Loucy (cell line): ENCODE measurements at regions not wholly inside any gene's neighbourhood (a gene's known extent, or its start where the extent isn't known, plus 50 kb on each side); places are given as distances from the start of the nearest gene placed in this dataset.

Experiments
- H2AFZ ChIP-seq: fragments of 200-600 bp; sonication (generic); 2 replicates; pipeline ENCODE4 v1.6.0; 2016; ENCODE audit warnings: antibody characterized with exemption, mild to moderate bottlenecking, low read length, moderate library complexity
- H3F3A ChIP-seq: fragments of 200-600 bp; 2 replicates; pipeline ENCODE4 v1.6.0; 2016; ENCODE audit warnings: antibody characterized with exemption, low read depth, mild to moderate bottlenecking
- H3K27me3 ChIP-seq: fragments of 200-600 bp; sonication (generic); 2 replicates; pipeline ENCODE4 v1.6.1; 2014; ENCODE audit warnings: low read length, mild to moderate bottlenecking; ENCODE audit not compliant: insufficient read depth, poor library complexity, severe bottlenecking
- H3K36me3 ChIP-seq: fragments of 200-600 bp; sonication (generic); 2 replicates; pipeline ENCODE4 v1.6.1; 2016; ENCODE audit warnings: low read length; ENCODE audit not compliant: insufficient read depth
- H3K4me1 ChIP-seq: fragments of 200-600 bp; sonication (generic); 2 replicates; pipeline ENCODE4 v1.5.1; 2014; ENCODE audit warnings: low read length, mild to moderate bottlenecking; ENCODE audit not compliant: insufficient read depth, poor library complexity, severe bottlenecking
- H3K4me2 ChIP-seq: fragments of 200-600 bp; sonication (generic); 2 replicates; pipeline ENCODE4 v1.6.0; 2014; ENCODE audit warnings: antibody characterized with exemption, low read length, low read depth, mild to moderate bottlenecking; ENCODE audit not compliant: poor library complexity, severe bottlenecking
- H3K4me3 ChIP-seq: fragments of 200-600 bp; sonication (generic); 2 replicates; pipeline ENCODE4 v1.5.1; 2014; ENCODE audit warnings: low read length, mild to moderate bottlenecking, mixed read lengths; ENCODE audit not compliant: poor library complexity, severe bottlenecking
- H3K79me2 ChIP-seq: fragments of 200-600 bp; sonication (generic); 2 replicates; pipeline ENCODE4 v1.6.1; 2014; ENCODE audit warnings: low read length; ENCODE audit not compliant: insufficient read depth
- H3K9ac ChIP-seq: fragments of 200-600 bp; sonication (generic); 2 replicates; pipeline ENCODE4 v1.6.0; 2014; ENCODE audit warnings: mild to moderate bottlenecking, low read depth, low read length, moderate library complexity; ENCODE audit not compliant: poor library complexity, severe bottlenecking
- H3K9me2 ChIP-seq: fragments of 200-600 bp; sonication (generic); replicated peaks from 2 replicates; pipeline ENCODE4 v1.6.1; 2016; ENCODE audit warnings: low read depth, low read length, mixed read lengths
- H3K9me3 ChIP-seq: fragments of 200-600 bp; sonication (generic); 2 replicates; pipeline ENCODE4 v1.6.1; 2014; ENCODE audit warnings: mild to moderate bottlenecking, antibody characterized with exemption, low read length, low read depth; ENCODE audit not compliant: insufficient read depth
- H4K20me1 ChIP-seq: fragments of 200-600 bp; sonication (generic); 2 replicates; pipeline ENCODE4 v1.6.0; 2014; ENCODE audit warnings: antibody characterized with exemption, low read length, mild to moderate bottlenecking; ENCODE audit not compliant: insufficient read depth, poor library complexity, severe bottlenecking
- CTCF ChIP-seq: fragments of 200-600 bp; sonication (generic); conservative IDR thresholded peaks from 2 replicates; pipeline ENCODE4 v1.5.1; 2014; ENCODE audit warnings: mild to moderate bottlenecking, antibody characterized with exemption, low read length
- EZH2phosphoT487 ChIP-seq: fragments of 200-600 bp; IDR thresholded peaks from 2 replicates; pipeline ENCODE4 v1.6.1; 2018; ENCODE audit warnings: antibody characterized with exemption, mild to moderate bottlenecking, moderate library complexity, borderline replicate concordance

- Histone ChIP-seq H3K4me2 (no peak overlapping the region), H3K9me2 (no peaks in the 10 kb centered on the region), H4K20me1 (no peaks in the 10 kb centered on the region), H3F3A (no peaks in the 10 kb centered on the region), H3K36me3 (no peaks in the 10 kb centered on the region), H3K79me2 (no peaks in the 10 kb centered on the region), H3K27me3 (no peaks in the 10 kb centered on the region), H3K9me3 (no peaks in the 10 kb centered on the region), H3K4me1 (peaks cover 8% of the 10 kb centered on the region), H3K4me3 (no peak overlapping the region), H2AFZ (no peak overlapping the region), H3K9ac (no peak overlapping the region)
- no peak for TF ChIP-seq EZH2phosphoT487
Measured at GRCh38 chr1:226495716-226496115, 52.8 kb upstream of the STUM start.

- no peaks in the 10 kb centered on the region for H3K4me1 ChIP-seq
- no peaks in the 10 kb centered on the region for H3K79me2 ChIP-seq
- no peaks in the 10 kb centered on the region for H3K36me3 ChIP-seq
- H4K20me1 ChIP-seq = no peaks in the 10 kb centered on the region
- H3K4me3 ChIP-seq = no peak overlapping the region
- no peaks in the 10 kb centered on the region for H3K27me3 ChIP-seq
- H3K9ac ChIP-seq = no peak overlapping the region
- no peak overlapping the region for H3K4me2 ChIP-seq
- no peaks in the 10 kb centered on the region for H3K9me3 ChIP-seq
- H3K9me2 ChIP-seq = no peaks in the 10 kb centered on the region
- no peak for TF ChIP-seq CTCF
- no peak for TF ChIP-seq EZH2phosphoT487
- no peak overlapping the region for H2AFZ ChIP-seq
- H3F3A ChIP-seq = no peaks in the 10 kb centered on the region
Measured at GRCh38 chr1:226496453-226497015, 52.0 kb upstream of the STUM start.

- Histone ChIP-seq H3K4me1 (no peaks in the 10 kb centered on the region), H4K20me1 (no peaks in the 10 kb centered on the region), H3K9me2 (no peaks in the 10 kb centered on the region), H3F3A (no peaks in the 10 kb centered on the region), H3K79me2 (no peaks in the 10 kb centered on the region), H3K9ac (no peak overlapping the region), H3K4me2 (no peak overlapping the region), H3K4me3 (no peak overlapping the region), H3K9me3 (no peaks in the 10 kb centered on the region), H2AFZ (no peak overlapping the region), H3K27me3 (no peaks in the 10 kb centered on the region), H3K36me3 (no peaks in the 10 kb centered on the region)
- TF ChIP-seq EZH2phosphoT487 (no peak), CTCF (no peak)
Measured at GRCh38 chr1:226497276-226497833, 51.2 kb upstream of the STUM start.

GRCh38 chr1:226497991-226498639, 50.4 kb upstream of the STUM start:
- Histone ChIP-seq H3K79me2 (no peaks in the 10 kb centered on the region), H3K9me2 (no peaks in the 10 kb centered on the region), H3K9me3 (no peaks in the 10 kb centered on the region), H3K4me2 (no peak overlapping the region), H3K4me3 (no peak overlapping the region), H3K9ac (no peak overlapping the region), H3K36me3 (no peaks in the 10 kb centered on the region), H4K20me1 (no peaks in the 10 kb centered on the region), H2AFZ (no peak overlapping the region), H3K27me3 (no peaks in the 10 kb centered on the region), H3F3A (no peaks in the 10 kb centered on the region), H3K4me1 (no peaks in the 10 kb centered on the region)
- TF ChIP-seq EZH2phosphoT487 = no peak
- TF ChIP-seq CTCF = no peak
